ENCODE measurements at regions not wholly inside any gene's neighbourhood (a gene's known extent, or its start where the extent isn't known, plus 50 kb on each side); places are given as distances from the start of the nearest gene placed in this dataset.

GRCh38 chr16:46466239-46466638, 154.9 kb downstream of the SHCBP1 start:
- TF ChIP-seq CTCF (conservative IDR thresholded peaks at IDR 0.05; ENCODE audit: low read depth, low read length) (no peak), EZH2phosphoT487 (IDR thresholded peaks at IDR 0.05; ENCODE audit: borderline replicate concordance, low read length) (no peak)
